ENCODE measurements at regions not wholly inside any gene's neighbourhood (a gene's known extent, or its start where the extent isn't known, plus 50 kb on each side); places are given as distances from the start of the nearest gene placed in this dataset.

DNA sequence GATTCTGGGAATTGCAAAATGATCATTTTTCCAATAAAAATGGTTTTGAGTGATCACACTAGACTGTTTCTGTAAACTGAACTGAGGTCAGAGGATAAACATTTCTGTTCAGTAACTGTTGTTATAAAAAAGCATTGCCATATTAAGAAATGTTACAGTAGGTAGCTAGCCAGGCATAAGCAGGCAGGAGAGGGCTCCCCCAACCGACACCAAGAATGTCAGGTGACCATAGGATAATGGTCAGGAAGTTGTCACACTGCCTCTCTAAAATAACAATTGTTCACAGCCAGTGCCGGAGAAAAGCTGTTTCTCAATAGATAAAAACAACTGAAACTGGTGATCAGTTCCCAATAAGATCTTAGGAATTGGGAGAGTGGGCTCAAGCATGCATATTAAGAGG is 306.2 kb upstream of the SLIT2 start:
- DNase-seq = no peak
- H3K9me3 ChIP-seq = no peaks in the 10 kb centered on the region
- no peak overlapping the region for H3K4me3 ChIP-seq (ENCODE audit: low read depth, low read length)
- no peaks in the 10 kb centered on the region for H3K4me1 ChIP-seq
- BruUV-seq (replicated peaks) = no TSS peak
- TF ChIP-seq, protein P1, sequence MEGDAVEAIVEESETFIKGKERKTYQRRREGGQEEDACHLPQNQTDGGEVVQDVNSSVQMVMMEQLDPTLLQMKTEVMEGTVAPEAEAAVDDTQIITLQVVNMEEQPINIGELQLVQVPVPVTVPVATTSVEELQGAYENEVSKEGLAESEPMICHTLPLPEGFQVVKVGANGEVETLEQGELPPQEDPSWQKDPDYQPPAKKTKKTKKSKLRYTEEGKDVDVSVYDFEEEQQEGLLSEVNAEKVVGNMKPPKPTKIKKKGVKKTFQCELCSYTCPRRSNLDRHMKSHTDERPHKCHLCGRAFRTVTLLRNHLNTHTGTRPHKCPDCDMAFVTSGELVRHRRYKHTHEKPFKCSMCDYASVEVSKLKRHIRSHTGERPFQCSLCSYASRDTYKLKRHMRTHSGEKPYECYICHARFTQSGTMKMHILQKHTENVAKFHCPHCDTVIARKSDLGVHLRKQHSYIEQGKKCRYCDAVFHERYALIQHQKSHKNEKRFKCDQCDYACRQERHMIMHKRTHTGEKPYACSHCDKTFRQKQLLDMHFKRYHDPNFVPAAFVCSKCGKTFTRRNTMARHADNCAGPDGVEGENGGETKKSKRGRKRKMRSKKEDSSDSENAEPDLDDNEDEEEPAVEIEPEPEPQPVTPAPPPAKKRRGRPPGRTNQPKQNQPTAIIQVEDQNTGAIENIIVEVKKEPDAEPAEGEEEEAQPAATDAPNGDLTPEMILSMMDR (IDR thresholded peaks at IDR 0.05; ENCODE audit: insufficient read depth in 1 of 2, low read depth in 1 of 2, low read length in 1 of 2, severe bottlenecking in 1 of 2, unreplicated experiment in 1 of 2) = no peak
- Mint-ChIP-seq H3K27ac (ENCODE audit: unreplicated experiment) (no peak overlapping the region), H3K9me3 (ENCODE audit: unreplicated experiment) (no peaks in the 10 kb centered on the region), H3K36me3 (ENCODE audit: insufficient read depth, unreplicated experiment) (no peaks in the 10 kb centered on the region), H3K4me3 (ENCODE audit: unreplicated experiment) (no peak overlapping the region), H3K27me3 (ENCODE audit: insufficient read depth, unreplicated experiment) (no peaks in the 10 kb centered on the region), H3K4me1 (ENCODE audit: low read depth, unreplicated experiment) (no peaks in the 10 kb centered on the region)
- ChIA-PET CTCF (no interaction called here), POLR2A (no interaction called here)
- H3K27me3 ChIP-seq (replicated peaks; ENCODE audit: control insufficient read depth, insufficient read depth, low read length) = no peaks in the 10 kb centered on the region
- intact Hi-C loops (cut with micrococcal nuclease; ENCODE audit: unreplicated experiment) = no loop called here
- no peaks in the 10 kb centered on the region for H3K36me3 ChIP-seq (ENCODE audit: control insufficient read depth, insufficient read depth, low read length)

DNA sequence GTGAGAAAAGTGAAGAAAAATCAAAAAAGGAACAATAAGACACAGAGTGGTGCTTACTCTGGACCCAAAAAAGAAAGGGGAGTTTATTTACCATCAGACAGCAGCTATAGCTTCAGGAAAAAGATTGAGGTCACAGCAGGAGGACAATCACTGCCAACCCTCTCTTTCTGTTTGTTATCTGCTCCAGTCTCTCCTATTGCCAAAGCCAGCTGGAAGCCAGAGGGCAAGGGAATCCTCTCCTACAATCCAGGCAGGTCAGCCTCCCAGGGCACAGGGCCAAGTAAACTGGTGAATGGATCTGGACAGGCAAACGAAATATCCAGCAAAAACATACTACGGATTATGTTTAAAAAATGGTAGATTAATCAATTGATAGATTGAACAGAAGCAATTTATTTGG is 306.9 kb upstream of the SLIT2 start:
- ChIA-PET CTCF (no interaction called here), POLR2A (no interaction called here)
- no peaks in the 10 kb centered on the region for H3K4me1 ChIP-seq
- Mint-ChIP-seq H3K9me3 (ENCODE audit: unreplicated experiment) (no peaks in the 10 kb centered on the region), H3K27me3 (ENCODE audit: insufficient read depth, unreplicated experiment) (no peaks in the 10 kb centered on the region), H3K4me1 (ENCODE audit: low read depth, unreplicated experiment) (no peaks in the 10 kb centered on the region), H3K36me3 (ENCODE audit: insufficient read depth, unreplicated experiment) (no peaks in the 10 kb centered on the region), H3K4me3 (ENCODE audit: unreplicated experiment) (no peak overlapping the region), H3K27ac (ENCODE audit: unreplicated experiment) (no peak overlapping the region)
- TF ChIP-seq, protein P1 (IDR thresholded peaks at IDR 0.05; ENCODE audit: insufficient read depth in 1 of 2, low read depth in 1 of 2, low read length in 1 of 2, severe bottlenecking in 1 of 2, unreplicated experiment in 1 of 2) = no peak
- no TSS peak for BruUV-seq (replicated peaks)
- DNase-seq = no peak
- no peaks in the 10 kb centered on the region for H3K36me3 ChIP-seq (ENCODE audit: control insufficient read depth, insufficient read depth, low read length)
- no peaks in the 10 kb centered on the region for H3K9me3 ChIP-seq
- H3K27me3 ChIP-seq (replicated peaks; ENCODE audit: control insufficient read depth, insufficient read depth, low read length) = no peaks in the 10 kb centered on the region
- intact Hi-C loops (cut with micrococcal nuclease; ENCODE audit: unreplicated experiment) = no loop called here
- H3K4me3 ChIP-seq (ENCODE audit: low read depth, low read length) = no peak overlapping the region

DNA sequence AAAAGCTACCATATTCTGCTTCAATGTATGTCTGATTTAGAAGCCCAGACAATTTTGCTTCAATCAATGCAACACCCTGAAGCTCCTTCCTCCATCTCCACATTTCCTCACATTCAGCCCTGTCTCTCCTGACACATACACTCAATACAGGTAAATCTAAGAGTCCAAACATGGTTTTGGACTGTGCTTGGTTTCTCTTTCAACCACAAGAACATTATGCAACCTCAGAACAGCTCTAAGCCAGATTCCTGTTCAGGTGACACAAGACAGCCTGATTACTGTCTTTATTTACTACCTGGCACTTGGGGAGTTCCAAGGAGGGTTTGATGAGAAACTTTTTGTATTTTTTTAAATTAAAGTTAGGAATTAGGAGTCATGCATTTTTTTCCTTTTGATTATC is 307.5 kb upstream of the SLIT2 start:
- Mint-ChIP-seq H3K27ac (ENCODE audit: unreplicated experiment) (no peak overlapping the region), H3K4me1 (ENCODE audit: low read depth, unreplicated experiment) (no peaks in the 10 kb centered on the region), H3K36me3 (ENCODE audit: insufficient read depth, unreplicated experiment) (no peaks in the 10 kb centered on the region), H3K9me3 (ENCODE audit: unreplicated experiment) (no peaks in the 10 kb centered on the region), H3K27me3 (ENCODE audit: insufficient read depth, unreplicated experiment) (no peaks in the 10 kb centered on the region), H3K4me3 (ENCODE audit: unreplicated experiment) (no peak overlapping the region)
- TF ChIP-seq, protein P1 (IDR thresholded peaks at IDR 0.05; ENCODE audit: insufficient read depth in 1 of 2, low read depth in 1 of 2, low read length in 1 of 2, severe bottlenecking in 1 of 2, unreplicated experiment in 1 of 2) = no peak
- Histone ChIP-seq H3K9me3 (no peaks in the 10 kb centered on the region), H3K4me1 (no peaks in the 10 kb centered on the region), H3K36me3 (ENCODE audit: control insufficient read depth, insufficient read depth, low read length) (no peaks in the 10 kb centered on the region), H3K4me3 (ENCODE audit: low read depth, low read length) (no peak overlapping the region), H3K27me3 (replicated peaks; ENCODE audit: control insufficient read depth, insufficient read depth, low read length) (no peaks in the 10 kb centered on the region)
- intact Hi-C loops (cut with micrococcal nuclease; ENCODE audit: unreplicated experiment) = no loop called here
- ChIA-PET CTCF (no interaction called here), POLR2A (no interaction called here)
- BruUV-seq (replicated peaks) = no TSS peak
- no peak for DNase-seq

Measured in Caco-2 (cell line).